Activated CD4-positive, alpha-beta T cell treated with anti-CD3 and anti-CD28 coated beads for 48 hours (primary cell): ENCODE measurements at regions not wholly inside any gene's neighbourhood (a gene's known extent, or its start where the extent isn't known, plus 50 kb on each side); places are given as distances from the start of the nearest gene placed in this dataset.

ENCODE experiments used
- DNase-seq: peaks from one replicate; pipeline ENCODE4 v3.0.0-alpha.2; 2020

DNA sequence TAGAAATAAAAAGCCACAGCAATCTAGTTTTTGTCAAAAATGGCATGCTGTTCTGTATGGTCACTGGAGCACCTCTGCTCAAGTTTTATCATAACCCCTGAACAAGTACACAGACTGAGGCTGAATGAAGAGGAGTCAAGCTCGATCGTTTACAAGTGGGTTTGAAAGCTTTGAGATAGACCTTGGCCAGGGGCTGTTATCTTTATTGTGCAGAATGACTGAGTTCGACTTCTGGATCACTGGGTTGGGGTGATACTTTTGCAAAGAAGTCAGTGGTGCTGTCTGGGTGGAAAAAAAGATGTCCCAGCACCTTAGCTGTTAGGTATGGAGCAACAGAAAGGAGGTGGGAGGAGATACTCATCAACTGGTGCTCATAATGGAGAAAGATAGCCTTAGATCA, 446.0 kb downstream of the HACE1 start:
- no peak for DNase-seq

DNA sequence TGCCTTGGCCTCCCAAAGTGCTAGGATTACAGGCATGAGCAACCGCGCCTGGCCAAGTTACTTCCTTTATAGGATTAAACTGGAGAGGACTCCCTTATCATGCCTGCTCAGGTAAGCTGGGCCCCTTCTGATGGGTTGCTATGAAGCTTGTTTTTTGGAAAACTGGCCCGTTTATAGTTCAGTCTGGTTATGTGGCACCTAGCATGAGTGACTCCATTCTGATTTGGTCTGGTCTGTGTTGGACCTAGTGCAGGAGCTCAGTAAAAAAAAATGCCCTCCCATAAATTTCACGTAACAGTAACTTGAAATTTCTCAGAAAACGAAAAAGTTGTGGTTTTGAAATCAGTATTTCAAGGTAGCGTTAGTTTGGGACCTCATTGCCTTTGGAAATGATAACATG, 448.4 kb downstream of the HACE1 start:
- no peak for DNase-seq

DNA sequence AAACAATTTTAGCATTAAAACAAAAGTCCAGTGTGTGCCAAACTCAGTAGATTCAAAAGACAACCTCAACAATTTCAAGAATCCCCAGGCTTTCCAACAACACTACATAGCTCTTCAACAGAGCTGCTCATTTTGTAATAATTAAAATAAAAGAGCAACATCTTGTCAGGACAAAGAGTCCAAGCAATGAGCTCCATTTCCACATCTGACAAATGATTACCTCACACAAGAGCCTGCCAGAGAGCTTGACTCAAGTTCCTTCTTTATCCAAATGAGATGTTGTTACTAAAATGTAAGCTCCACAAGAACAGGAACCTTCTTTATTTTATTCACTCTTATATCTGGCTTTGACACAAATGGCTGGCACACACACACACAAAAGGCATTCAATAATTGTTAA, 449.8 kb downstream of the HACE1 start:
- no peak for DNase-seq

DNA sequence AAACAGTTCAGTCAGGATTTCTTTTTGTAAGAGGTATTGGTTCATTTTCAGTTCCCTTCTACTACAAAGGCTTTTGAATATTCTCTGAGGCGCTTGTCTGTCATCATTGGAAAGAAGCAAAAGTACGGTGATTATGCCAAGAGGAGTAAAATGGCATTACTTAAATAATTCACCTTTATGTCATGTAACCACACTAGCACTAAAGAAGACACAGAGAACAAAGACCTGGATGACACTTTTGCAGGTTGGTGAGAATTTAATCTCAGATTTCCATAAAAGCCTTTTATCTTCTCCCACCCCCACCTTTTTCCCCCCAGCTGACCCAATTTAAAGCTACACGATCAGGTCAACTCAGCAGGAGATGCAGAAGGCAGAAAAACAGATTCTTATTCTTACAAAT, 451.8 kb downstream of the HACE1 start:
- DNase-seq = no peak

DNA sequence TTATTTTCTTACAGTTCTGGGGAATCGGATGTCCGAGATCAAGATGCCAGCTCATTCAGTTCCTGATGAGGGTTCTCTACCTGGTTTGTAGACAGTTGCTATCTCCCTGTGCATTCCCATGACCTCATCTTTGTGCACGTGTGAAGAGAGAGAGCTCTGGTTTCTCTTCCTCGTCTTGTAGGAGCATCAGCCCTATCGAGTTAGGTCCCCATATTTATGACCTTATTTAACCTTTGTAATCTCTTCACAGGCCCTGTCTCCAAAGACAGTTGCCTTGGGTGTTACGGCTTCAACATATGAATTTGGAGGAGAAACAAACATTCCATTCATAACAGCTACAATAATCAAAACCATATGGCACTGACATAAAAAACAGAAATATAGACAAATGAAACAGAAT, 455.3 kb downstream of the HACE1 start:
- DNase-seq = no peak

DNA sequence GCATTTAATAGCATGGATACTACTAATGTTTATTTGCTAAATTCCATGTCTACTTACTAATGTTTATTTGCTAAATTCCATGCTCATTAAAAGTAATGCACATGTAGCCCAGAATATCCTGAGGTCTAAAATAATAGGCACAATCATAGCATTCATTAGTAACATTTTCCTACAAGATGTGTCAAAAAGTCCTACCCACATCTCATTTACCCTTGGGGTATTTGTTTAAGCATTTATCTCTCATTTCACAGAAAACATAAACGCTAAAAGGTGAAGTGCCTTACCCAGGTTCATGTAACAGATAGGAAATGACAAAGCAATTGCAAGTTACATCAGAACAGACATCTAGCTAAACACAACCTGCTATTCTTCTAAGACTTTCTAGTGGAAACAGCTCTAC, 457.1 kb downstream of the HACE1 start:
- DNase-seq = no peak

GRCh38 chr6:104401926-104402325, 457.8 kb downstream of the HACE1 start:
- no peak for DNase-seq

GRCh38 chr6:104400844-104401243, 458.9 kb downstream of the HACE1 start:
- DNase-seq = no peak

- DNase-seq = no peak
These were observed 463.6 kb downstream of the HACE1 start for GRCh38 chr6:104396077-104396476.

DNA sequence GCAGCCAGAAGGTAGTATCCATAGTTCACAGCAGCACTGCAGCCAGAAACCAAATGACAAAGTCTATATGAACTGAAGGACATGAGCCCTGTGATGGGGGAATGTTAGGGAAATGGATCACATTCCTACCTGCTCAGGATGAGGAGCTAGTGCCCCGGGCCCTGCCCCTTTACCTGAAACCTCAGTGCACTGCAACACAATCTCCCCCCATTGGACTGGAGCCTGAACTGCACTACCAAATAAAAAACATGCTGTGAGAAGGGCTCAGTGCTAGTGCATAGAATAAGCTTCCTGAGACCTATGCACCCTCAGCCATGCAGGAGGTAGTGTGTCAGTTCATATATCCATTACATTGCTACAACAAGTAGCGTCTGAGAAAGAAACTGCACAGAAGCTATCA, 477.8 kb downstream of the HACE1 start:
- no peak for DNase-seq

DNA sequence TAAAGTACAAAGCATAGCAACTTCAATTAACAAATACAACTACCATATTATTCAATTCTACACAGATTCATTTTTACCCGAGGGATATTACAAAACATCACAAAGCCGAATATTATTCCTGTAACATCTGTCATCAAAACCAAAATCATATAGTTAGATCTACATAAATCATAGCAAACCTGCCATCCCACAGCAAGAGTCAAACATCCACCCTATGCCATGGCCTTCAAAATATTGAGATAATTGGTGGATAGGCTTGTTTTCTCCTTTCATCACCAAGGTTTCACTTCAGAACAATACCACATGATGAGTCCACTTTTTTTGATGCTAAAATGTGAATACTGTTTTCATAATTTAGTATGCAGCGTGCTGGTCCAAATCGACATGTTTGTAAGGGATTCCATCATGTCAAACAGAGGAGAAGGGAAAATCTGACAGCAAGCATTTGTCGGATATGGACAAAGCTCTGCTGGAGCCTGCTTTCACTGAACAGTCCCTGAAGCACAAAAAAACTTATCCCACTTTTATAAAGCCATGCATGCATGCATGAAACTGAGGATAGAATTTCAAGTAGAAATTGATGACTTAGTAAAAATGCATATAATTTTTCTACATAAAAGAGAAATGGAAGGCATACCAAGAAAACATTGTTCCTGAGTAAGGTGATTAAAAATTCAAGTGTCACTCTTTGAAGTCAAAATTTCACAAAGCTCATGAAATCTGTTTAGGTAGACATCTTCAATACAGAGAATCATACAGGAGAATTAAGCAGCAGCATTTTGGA, 494.1 kb downstream of the HACE1 start:
- no peak for DNase-seq

DNA sequence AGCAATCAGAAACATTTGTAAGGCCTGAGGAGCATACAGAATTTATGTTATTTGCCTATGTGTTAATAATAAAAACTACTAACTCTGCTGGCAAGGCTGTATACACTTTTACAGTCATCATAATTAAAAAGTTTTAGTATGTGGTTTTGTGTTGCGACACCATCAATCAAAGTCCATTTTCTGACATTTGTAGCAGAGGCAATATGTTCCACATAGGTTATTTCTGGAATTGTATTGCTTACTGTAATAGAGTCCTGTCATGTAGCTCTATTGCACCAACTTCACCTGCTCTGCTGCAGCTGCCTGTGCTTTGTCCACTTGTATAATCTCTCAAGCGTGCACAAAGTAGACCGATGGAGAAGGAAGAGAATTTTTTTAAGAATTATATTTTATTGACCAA, 501.8 kb downstream of the HACE1 start:
- no peak for DNase-seq

DNA sequence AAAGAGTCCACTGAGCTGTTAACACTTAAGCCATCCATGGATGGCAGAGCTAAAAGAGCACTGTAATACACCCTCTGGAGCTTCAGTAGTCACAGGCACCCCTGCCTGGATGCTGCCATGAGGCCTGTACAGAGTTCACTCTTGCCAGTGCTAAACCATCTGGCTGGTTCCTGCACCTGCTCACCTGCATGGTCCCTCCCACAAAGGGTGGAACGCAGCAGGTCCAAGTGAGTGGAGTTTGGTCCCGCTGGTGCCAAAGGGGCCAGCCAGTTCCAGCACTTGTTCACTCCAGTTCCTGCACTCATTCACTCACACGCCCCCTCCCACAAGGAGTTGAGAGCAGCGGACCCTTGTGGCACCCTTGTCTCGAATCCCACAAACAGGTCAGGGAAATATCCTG, 503.5 kb downstream of the HACE1 start:
- DNase-seq = no peak

DNA sequence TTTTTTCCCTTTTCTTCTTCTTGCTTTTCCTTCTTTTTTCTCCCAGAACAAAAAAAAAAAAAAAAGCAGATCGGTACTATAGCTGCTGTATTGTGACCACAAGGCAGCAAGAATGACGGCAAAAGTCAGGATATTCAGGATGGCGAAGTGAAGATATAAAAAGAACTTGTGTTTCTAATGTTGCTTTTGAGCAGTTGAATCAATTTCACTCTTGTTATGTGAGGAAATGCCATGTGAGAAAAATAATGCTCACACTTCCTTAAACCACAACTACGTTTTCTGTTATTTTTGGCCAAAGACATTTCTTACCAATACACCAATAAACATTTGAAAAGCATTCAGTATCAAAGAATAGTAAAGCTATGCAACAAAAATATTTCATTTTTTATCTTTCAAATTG, 510.5 kb downstream of the HACE1 start:
- no peak for DNase-seq

DNA sequence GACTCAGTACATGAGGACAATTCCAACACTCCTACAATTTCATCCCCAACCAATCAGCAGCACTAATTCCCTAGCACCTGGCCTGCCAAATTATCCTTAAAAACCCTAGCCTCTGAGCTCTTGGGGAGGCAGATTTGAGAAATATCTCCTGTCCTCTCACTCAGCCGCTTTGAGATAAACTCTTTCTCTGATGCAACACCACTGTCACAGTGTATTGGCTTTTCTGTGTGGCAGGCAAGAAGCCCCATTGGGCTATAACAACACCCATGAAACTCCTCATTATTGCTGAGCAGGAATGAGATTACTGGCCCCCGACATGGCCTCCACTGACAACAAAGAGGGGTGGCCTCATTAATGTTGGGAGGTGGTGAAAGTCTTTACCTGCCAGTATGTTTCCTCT, 515.5 kb downstream of the HACE1 start:
- no peak for DNase-seq

GRCh38 chr6:104332364-104332763, 527.4 kb downstream of the HACE1 start:
- DNase-seq = no peak

DNA sequence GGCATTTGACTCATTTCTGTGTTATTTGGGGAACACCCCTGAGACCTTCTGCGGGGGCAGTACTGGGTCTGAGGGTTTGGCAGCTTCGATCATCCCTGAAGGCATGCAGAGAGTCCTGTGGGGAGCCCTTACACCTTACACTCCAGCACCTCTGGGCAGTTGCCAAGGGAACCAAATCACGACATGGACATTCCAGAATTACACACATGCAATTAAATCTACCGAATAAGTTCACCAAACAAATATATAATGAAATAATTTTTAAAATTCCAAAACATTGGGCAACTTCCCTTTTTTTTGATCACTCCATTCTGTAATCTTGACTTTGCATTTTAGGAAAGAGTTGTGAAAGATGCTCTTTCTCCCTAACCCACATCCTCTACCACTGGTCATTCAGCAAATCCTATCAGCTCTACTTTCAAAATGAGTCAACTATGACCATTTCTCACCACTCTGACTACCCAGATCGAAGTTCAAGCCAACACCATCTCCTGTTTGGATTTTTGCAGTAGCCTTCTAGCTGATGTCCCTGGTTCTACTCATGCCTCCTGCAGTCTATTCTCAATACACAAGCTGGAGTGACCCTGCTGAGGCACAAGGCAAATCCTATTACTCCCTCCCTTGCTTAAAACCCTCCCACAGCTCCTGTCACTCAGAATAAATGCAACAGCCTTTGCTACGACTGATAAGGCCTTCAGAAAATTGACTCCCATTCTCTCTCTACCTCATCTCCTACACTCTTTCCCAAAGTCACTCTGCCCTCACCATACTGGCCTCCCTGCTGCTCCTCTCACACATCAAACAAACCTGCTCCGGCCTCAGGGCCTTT, 533.3 kb downstream of the HACE1 start:
- DNase-seq = no peak

DNA sequence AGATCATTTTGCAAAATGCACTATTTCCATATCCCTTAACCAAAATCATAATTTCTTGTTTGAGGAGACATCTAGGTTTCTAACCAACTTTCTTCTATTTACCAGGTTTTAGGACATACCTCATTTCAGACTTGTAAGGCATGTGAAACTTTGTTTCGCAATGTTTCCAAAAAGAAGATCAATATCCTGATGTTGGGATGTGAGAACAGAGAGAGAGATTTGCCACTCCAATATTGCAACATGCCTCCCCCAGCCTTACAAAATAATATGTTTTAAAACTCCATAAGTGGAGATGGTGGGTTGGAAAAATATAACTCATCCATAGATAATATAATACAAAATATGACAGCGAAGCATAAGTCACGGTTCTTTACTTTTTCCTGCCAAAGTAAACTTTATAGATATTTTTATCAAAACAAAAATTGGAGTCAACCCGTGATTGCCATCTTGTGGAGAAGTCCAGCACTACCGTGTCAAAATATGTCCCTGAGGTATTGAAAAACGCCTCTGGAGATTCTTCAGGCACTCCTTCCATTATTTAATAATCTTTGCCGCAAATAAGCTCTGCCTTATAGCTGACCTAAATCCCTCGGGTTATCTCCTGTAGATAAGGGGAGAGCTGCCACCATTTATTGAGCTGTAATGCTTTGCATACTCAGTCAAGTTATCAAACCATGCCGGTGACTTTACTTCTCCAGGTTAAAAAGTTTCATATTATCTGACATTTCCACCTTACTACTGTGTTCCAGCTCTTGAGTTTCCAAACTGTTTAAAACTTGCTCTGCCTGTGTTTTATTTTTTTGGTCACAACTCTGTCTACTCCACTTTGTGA, 534.2 kb downstream of the HACE1 start:
- DNase-seq = peak; percentile 3

DNA sequence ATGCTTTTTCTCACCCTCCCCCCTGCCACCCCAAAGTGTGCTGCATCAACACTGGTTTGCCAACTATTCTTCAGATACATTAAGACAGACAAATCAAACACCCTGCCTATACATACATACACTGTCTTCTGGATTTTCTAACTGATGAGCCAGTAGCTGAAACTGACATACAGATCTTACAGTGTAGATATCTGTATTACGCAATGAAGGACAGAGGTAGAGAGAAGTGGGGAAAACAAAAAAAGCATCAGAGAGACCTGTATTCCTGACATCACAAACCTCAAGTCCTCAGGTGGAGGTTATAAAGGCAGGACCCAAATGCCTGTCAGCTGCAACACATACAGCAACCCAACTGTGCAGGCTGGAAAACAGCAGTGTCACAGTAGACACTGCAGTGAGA, 535.4 kb downstream of the HACE1 start:
- DNase-seq = no peak

GRCh38 chr6:104322841-104323240, 536.9 kb downstream of the HACE1 start:
- DNase-seq = no peak

GRCh38 chr6:104321301-104321700, 538.4 kb downstream of the HACE1 start:
- DNase-seq = no peak

- DNase-seq = no peak
These were observed 538.8 kb downstream of the HACE1 start for GRCh38 chr6:104320896-104321295.

DNA sequence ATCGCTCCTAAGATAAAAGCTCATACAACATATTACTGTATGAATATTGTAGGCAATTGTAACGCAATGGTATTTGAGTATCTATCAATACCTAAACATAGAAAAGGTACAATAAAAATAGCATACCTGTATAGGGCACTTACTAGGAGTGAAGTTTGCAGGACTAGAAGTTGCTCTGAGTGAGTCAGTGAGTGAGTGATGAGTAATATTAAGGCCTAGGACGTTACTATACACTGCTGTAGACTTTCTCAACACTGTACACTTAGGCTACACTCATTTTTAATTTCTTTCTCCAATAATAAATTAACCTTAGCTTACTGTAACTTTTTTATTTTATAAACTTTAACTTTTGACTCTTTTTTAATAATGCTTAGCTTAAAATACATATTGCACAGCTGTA, 546.9 kb downstream of the HACE1 start:
- DNase-seq = no peak

GRCh38 chr6:104306211-104306610, 553.5 kb downstream of the HACE1 start:
- DNase-seq = no peak
